HG03354 (cell line): ENCODE measurements at regions not wholly inside any gene's neighbourhood (a gene's known extent, or its start where the extent isn't known, plus 50 kb on each side); places are given as distances from the start of the nearest gene placed in this dataset.

Source experiments
- ATAC-seq: cut with Tn5 transposase; IDR thresholded peaks from one replicate; pipeline ENCODE4 v1.9.1; 2021; ENCODE audit warnings: mild to moderate bottlenecking; ENCODE audit not compliant: unreplicated experiment, poor library complexity, severe bottlenecking

- ATAC-seq, result no peak
These were observed 51.1 kb downstream of the HYCC1 start for GRCh38 chr7:22962775-22963350.

GRCh38 chr7:22958742-22959141 is 55.2 kb downstream of the HYCC1 start:
- ATAC-seq, result no peak

DNA sequence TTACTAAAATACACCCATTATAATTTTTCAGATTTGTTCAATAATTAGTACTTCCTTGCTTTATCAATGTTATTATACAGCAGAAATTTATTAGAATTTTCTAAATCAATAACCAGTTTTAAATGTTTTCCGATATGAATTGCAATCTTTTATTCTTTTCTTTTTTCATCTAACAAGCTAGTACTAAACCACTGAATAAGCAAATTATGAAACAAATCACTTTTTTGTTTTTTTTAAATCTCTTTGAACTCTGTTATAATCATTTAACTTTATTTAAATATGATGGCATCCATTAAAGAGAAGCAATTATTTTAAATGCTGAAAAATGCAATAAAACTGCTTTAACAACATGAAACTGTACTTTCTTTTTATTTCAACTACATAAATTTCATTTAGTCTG is 59.7 kb downstream of the HYCC1 start:
- no peak for ATAC-seq

- no peak for ATAC-seq
These were observed 61.5 kb downstream of the HYCC1 start for GRCh38 chr7:22952306-22953015.

- no peak for ATAC-seq
These were observed 64.0 kb downstream of the HYCC1 start for GRCh38 chr7:22949944-22950343.

DNA sequence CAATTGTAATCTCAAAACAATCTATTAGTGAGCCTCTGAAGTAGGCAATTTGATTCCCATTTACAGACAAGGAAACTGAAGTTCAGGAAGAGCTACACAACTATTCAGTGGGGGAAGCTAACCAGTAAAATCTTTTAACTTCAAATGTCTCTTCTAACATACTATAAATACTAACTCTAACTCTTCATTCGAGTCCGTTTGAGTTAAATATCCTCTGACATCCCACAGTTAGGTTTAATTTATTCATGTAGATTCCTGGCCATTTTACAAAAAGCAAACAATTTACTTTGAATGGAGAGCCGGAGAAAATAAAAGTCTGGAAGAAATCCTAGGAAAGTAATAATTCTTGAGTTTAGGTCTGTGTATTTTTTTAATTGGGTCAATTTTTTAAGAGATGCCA is 64.7 kb downstream of the HYCC1 start:
- no peak for ATAC-seq

DNA sequence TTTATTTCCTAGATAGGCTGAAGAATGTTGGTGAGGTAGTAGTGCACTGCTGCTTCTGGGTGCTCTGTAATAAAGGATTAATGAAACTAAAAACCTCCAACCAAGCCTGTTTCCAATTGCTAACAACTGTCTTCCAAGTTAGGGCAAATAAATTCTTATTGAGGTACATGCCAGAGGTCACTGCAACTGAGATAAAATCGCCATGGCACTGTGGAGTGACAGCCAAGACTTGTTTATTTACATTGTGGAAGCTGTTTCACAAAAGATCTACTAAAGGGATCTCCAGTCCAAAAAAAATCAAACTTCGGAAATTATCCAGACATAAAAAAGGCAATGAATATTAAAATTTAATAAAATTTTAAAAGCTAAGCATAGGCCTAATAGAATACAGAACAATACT is 65.2 kb downstream of the HYCC1 start:
- no peak for ATAC-seq

GRCh38 chr7:22945584-22945983 is 68.3 kb downstream of the HYCC1 start:
- no peak for ATAC-seq

DNA sequence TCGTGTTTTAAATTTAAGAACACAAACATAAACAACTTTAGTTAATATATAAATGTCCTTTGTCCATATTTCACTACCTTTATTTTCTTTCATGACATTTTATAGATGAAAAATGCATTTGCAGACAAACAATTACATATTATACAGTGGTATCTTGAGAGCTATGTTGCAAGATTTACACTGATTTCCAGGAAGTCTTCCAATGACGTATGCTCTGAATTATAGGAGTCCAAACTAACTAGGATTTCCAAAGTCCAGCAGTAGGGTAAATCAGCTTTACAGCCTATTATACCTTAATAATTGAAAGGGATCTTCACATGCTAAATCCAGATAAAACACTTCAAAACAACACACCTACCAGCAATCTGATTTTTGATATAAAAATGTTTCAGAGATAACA is 69.4 kb downstream of the HYCC1 start:
- ATAC-seq, result no peak

DNA sequence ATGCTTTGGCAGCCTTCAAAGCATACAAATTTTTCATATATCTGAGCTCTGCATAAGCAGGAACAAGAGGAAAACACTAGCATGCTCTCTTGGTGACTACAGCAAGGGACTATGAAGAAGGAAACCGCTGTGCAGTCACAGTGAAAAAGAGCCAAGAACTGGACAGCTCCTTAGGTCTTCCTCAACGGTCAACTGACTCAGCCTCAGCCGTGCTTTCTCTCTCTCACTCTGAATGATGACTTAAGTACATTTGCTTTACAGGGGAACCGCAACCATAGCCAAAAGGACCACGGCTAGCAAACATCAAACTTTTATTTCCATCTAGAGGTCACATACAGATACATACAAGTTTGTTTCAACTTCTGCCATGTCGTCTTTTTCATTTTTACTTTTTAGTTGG is 69.9 kb downstream of the HYCC1 start:
- no peak for ATAC-seq

GRCh38 chr7:22942191-22942590 is 71.7 kb downstream of the HYCC1 start:
- ATAC-seq, result no peak

- ATAC-seq, result no peak
These were observed 74.1 kb downstream of the HYCC1 start for GRCh38 chr7:22939842-22940241.

DNA sequence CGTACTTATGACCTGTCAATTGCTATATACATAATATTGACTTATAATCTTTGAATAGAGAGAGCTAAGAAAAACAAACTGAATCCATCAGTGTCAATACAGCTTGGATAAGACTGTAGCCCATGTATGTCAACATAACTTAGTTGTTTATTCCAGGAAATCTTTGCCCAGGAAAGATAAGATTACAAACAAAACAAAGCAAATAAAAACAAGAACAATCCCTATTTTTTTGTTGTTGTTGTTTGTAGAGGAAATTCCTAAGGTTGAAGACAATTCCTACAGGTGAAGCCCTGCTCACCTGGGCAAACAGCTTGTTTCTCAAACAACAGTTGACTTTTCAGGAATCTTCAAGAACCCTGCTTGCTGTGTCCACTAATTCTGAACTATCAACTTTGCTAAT is 76.0 kb downstream of the HYCC1 start:
- no peak for ATAC-seq

DNA sequence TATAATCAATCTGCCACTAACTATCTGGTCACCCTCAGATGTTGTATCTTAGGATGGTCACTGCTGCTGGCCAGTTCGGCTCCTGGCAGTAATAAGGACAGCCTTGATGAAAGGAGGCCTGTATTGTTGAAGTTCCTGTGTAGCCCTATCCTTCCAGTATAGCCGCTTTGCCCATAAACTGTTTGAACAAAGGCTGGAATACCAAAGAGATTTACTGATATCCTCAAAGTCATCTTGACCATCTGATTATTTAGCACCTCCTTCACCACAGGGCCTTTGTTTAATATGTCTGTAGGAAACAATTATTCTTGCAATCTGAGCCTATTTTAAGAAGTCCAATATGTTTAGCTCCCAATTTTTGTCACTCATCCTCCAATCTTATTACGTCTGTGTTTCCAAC is 77.7 kb downstream of the HYCC1 start:
- ATAC-seq, result no peak

GRCh38 chr7:22935269-22935668 is 78.7 kb downstream of the HYCC1 start:
- no peak for ATAC-seq

GRCh38 chr7:22934473-22935065 is 79.4 kb downstream of the HYCC1 start:
- ATAC-seq, result no peak

DNA sequence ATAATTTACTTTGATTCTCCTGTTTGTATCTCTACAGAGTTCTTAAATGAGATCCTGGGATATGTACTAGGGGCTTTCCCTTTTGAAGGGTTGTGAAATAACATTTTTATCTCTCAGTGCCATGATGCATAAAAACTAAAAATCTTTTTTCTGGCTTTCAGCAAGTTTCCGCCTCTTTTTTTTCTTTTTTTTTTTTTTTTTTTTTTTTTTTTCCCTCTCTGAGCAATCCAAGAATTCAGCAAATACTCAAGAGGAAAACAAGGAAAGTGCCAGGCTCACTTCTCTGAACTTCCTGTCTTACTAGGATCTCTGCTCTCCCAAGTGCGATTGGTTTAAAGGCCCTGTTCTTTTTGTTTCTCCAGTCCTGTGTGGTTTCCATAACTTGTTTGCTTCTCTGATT is 79.9 kb downstream of the HYCC1 start:
- no peak for ATAC-seq

DNA sequence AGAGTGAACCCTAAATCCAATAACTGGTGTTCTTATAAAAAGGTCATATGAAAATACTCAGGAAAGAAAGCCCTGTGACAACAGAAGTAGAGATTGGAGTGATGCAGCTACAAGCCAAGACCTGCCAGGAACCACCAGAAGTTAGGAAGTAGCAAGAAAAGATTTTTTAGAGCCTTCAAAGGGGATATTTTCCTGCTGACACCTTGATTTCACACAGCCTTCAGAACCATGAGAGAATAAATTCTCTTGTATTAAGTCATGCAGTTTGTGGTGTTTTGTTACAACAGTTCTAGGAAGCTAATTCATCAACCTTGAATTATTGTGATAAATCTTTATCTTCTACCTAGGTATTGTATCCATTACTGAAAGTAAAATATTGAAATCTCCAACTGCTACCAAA is 81.0 kb downstream of the HYCC1 start:
- no peak for ATAC-seq

- ATAC-seq, result no peak
These were observed 82.9 kb downstream of the HYCC1 start for GRCh38 chr7:22931011-22931410.

GRCh38 chr7:22922307-22922706 is 91.6 kb downstream of the HYCC1 start:
- ATAC-seq, result no peak

- ATAC-seq, result no peak
These were observed 92.4 kb downstream of the HYCC1 start for GRCh38 chr7:22921386-22922086.
